HS-5 (cell line): ENCODE measurements at regions not wholly inside any gene's neighbourhood (a gene's known extent, or its start where the extent isn't known, plus 50 kb on each side); places are given as distances from the start of the nearest gene placed in this dataset.

Experiments
- DNase-seq: peaks from one replicate; pipeline ENCODE4 v3.0.0-alpha.2; 2012; ENCODE audit warnings: low read depth

- DNase-seq: no peak
These were observed 590.0 kb downstream of the BCOR start for GRCh38 chrX:39507617-39508299.

- DNase-seq: no peak
These were observed 589.5 kb downstream of the BCOR start for GRCh38 chrX:39508300-39508692.

GRCh38 chrX:39509157-39509556 is 588.6 kb downstream of the BCOR start:
- no peak for DNase-seq

GRCh38 chrX:39513836-39514235 is 583.9 kb downstream of the BCOR start:
- DNase-seq: no peak

GRCh38 chrX:39514801-39515200 is 583.0 kb downstream of the BCOR start:
- no peak for DNase-seq

- no peak for DNase-seq
These were observed 581.3 kb downstream of the BCOR start for GRCh38 chrX:39516427-39516841.

GRCh38 chrX:39518476-39519029 is 579.2 kb downstream of the BCOR start:
- no peak for DNase-seq

GRCh38 chrX:39519030-39519488 is 578.7 kb downstream of the BCOR start:
- DNase-seq: no peak

GRCh38 chrX:39519566-39520301 is 578.0 kb downstream of the BCOR start:
- DNase-seq: no peak

- DNase-seq: no peak
These were observed 572.0 kb downstream of the BCOR start for GRCh38 chrX:39525758-39526157.

GRCh38 chrX:39527025-39527424 is 570.7 kb downstream of the BCOR start:
- DNase-seq: peak; percentile 32

- DNase-seq: no peak
These were observed 569.4 kb downstream of the BCOR start for GRCh38 chrX:39528161-39528916.

- DNase-seq: no peak
These were observed 565.0 kb downstream of the BCOR start for GRCh38 chrX:39532761-39533160.

GRCh38 chrX:39534949-39535348 is 562.8 kb downstream of the BCOR start:
- no peak for DNase-seq

GRCh38 chrX:39536211-39536610 is 561.5 kb downstream of the BCOR start:
- DNase-seq: no peak

- no peak for DNase-seq
These were observed 555.9 kb downstream of the BCOR start for GRCh38 chrX:39541881-39542280.

GRCh38 chrX:39542316-39542715 is 555.4 kb downstream of the BCOR start:
- DNase-seq: no peak

GRCh38 chrX:39550795-39551361 is 546.9 kb downstream of the BCOR start:
- DNase-seq: no peak

GRCh38 chrX:39551762-39552161 is 546.0 kb downstream of the BCOR start:
- no peak for DNase-seq

- no peak for DNase-seq
These were observed 542.3 kb downstream of the BCOR start for GRCh38 chrX:39555431-39555830.

GRCh38 chrX:39556056-39556455 is 541.7 kb downstream of the BCOR start:
- DNase-seq: no peak

- peak; percentile 0 for DNase-seq
These were observed 538.5 kb downstream of the BCOR start for GRCh38 chrX:39559229-39559628.
